ENCODE measurements at regions not wholly inside any gene's neighbourhood (a gene's known extent, or its start where the extent isn't known, plus 50 kb on each side); places are given as distances from the start of the nearest gene placed in this dataset.

- CTCF ChIA-PET: no interaction called here
- Histone ChIP-seq H3K36me3 (ENCODE audit: control insufficient read depth in 2 of 2, insufficient read depth in 1 of 2, low read length in 2 of 2) (no peaks in the 10 kb centered on the region), H3K27ac (ENCODE audit: extremely low read depth, low read depth, low read length) (no peak overlapping the region), H3K9me3 (ENCODE audit: control insufficient read depth, insufficient read depth, low read depth, low read length) (no peaks in the 10 kb centered on the region), H3K4me1 (ENCODE audit: control insufficient read depth, insufficient read depth, low read length) (no peaks in the 10 kb centered on the region; the same call in 1 of the 2 replicates), H3K4me3 (ENCODE audit: low read depth, low read length) (no peak overlapping the region)
- POLR2A ChIA-PET: no interaction called here
- TF ChIP-seq AEBP2 (tag by site-specific recombination; IDR thresholded peaks at IDR 0.05; ENCODE audit: borderline replicate concordance) (no peak), ZFP69B (tag by site-specific recombination; IDR thresholded peaks at IDR 0.05) (no peak), ZNF645 (tag by site-specific recombination; IDR thresholded peaks at IDR 0.05) (no peak), EGR2 (tag by site-specific recombination; IDR thresholded peaks at IDR 0.05; ENCODE audit: low read depth) (no peak), HOXA7 (CRISPR knock-in tag; IDR thresholded peaks at IDR 0.05; ENCODE audit: borderline replicate concordance) (no peak), PRDM10 (tag by site-specific recombination; IDR thresholded peaks at IDR 0.05) (no peak), ZNF707 (tag by site-specific recombination; IDR thresholded peaks at IDR 0.05) (no peak), ZNF19 (tag by site-specific recombination; IDR thresholded peaks at IDR 0.05; ENCODE audit: low read depth) (no peak), ZXDB (tag by site-specific recombination; IDR thresholded peaks at IDR 0.05) (no peak), ZNF555 (tag by site-specific recombination; conservative IDR thresholded peaks at IDR 0.05) (no peak), PRDM1 (tag by site-specific recombination; IDR thresholded peaks at IDR 0.05) (no peak), ZNF140 (tag by site-specific recombination; IDR thresholded peaks at IDR 0.05) (no peak), ZNF266 (tag by site-specific recombination; IDR thresholded peaks at IDR 0.05; ENCODE audit: low read depth) (no peak), ZNF324 (tag by site-specific recombination; IDR thresholded peaks at IDR 0.05) (no peak)
- TF ChIP-seq, protein P1, sequence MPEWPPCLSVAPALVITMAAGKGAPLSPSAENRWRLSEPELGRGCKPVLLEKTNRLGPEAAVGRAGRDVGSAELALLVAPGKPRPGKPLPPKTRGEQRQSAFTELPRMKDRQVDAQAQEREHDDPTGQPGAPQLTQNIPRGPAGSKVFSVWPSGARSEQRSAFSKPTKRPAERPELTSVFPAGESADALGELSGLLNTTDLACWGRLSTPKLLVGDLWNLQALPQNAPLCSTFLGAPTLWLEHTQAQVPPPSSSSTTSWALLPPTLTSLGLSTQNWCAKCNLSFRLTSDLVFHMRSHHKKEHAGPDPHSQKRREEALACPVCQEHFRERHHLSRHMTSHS (tag by site-specific recombination; IDR thresholded peaks at IDR 0.05): no peak
- TF ChIP-seq, protein P2, sequence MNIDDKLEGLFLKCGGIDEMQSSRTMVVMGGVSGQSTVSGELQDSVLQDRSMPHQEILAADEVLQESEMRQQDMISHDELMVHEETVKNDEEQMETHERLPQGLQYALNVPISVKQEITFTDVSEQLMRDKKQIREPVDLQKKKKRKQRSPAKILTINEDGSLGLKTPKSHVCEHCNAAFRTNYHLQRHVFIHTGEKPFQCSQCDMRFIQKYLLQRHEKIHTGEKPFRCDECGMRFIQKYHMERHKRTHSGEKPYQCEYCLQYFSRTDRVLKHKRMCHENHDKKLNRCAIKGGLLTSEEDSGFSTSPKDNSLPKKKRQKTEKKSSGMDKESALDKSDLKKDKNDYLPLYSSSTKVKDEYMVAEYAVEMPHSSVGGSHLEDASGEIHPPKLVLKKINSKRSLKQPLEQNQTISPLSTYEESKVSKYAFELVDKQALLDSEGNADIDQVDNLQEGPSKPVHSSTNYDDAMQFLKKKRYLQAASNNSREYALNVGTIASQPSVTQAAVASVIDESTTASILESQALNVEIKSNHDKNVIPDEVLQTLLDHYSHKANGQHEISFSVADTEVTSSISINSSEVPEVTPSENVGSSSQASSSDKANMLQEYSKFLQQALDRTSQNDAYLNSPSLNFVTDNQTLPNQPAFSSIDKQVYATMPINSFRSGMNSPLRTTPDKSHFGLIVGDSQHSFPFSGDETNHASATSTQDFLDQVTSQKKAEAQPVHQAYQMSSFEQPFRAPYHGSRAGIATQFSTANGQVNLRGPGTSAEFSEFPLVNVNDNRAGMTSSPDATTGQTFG (tag by site-specific recombination; IDR thresholded peaks at IDR 0.05; ENCODE audit: borderline replicate concordance): no peak
- TF ChIP-seq, protein P3, sequence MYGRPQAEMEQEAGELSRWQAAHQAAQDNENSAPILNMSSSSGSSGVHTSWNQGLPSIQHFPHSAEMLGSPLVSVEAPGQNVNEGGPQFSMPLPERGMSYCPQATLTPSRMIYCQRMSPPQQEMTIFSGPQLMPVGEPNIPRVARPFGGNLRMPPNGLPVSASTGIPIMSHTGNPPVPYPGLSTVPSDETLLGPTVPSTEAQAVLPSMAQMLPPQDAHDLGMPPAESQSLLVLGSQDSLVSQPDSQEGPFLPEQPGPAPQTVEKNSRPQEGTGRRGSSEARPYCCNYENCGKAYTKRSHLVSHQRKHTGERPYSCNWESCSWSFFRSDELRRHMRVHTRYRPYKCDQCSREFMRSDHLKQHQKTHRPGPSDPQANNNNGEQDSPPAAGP (tag by site-specific recombination; IDR thresholded peaks at IDR 0.05): no peak
Observed at GRCh38 chr13:104021806-104022397, 955.7 kb upstream of the SLC10A2 start.
